ENCODE measurements at regions not wholly inside any gene's neighbourhood (a gene's known extent, or its start where the extent isn't known, plus 50 kb on each side); places are given as distances from the start of the nearest gene placed in this dataset.

GRCh38 chr2:59000796-59001195 is 759.7 kb upstream of the FANCL start:
- no peak for TF ChIP-seq CTCF (IDR thresholded peaks at IDR 0.05; ENCODE audit: poor library complexity, severe bottlenecking)
- TF ChIP-seq POLR2AphosphoS5 (IDR thresholded peaks at IDR 0.05): no peak
- no peak for TF ChIP-seq MXI1 (conservative IDR thresholded peaks at IDR 0.05; ENCODE audit: poor library complexity, severe bottlenecking)
- no peak for TF ChIP-seq EZH2 (IDR thresholded peaks at IDR 0.05; ENCODE audit: borderline replicate concordance, insufficient read depth, low read length, poor library complexity, severe bottlenecking)
- no peak for TF ChIP-seq SMC3 (conservative IDR thresholded peaks at IDR 0.05; ENCODE audit: poor library complexity)
- no peak for TF ChIP-seq REST (IDR thresholded peaks at IDR 0.05; ENCODE audit: borderline replicate concordance)
- no peak for TF ChIP-seq RAD21 (conservative IDR thresholded peaks at IDR 0.05)
